WTC11 (cell line): ENCODE measurements at regions not wholly inside any gene's neighbourhood (a gene's known extent, or its start where the extent isn't known, plus 50 kb on each side); places are given as distances from the start of the nearest gene placed in this dataset.

Source experiments
- ATAC-seq: fragments of 200-7000 bp; cut with Tn5 transposase; 2 replicates; pipeline ENCODE4 v1.10.0; 2021; ENCODE audit warnings: mild to moderate bottlenecking, moderate library complexity
- CTCF ChIA-PET: fragments of 300-600 bp; sonication (Branson Sonifier 250); formaldehyde crosslinking; loops from one replicate; lab custom pipeline; 2021; ENCODE audit warnings: antibody characterized with exemption; lab: Charles Lee
- POLR2A ChIA-PET: fragments of 350-600 bp; sonication (Branson Sonifier 250); formaldehyde crosslinking; loops from one replicate; lab custom pipeline; 2021; ENCODE audit warnings: antibody characterized with exemption; lab: Charles Lee
- DNase-seq: peaks from one replicate; pipeline ENCODE4 v3.0.0; 2021; ENCODE audit warnings: low spot score
- H3K27ac Mint-ChIP-seq: 2 replicates; pipeline ENCODE4 v1.8.0; 2021; ENCODE audit warnings: mixed read lengths
- H3K27me3 Mint-ChIP-seq: 2 replicates; pipeline ENCODE4 v1.8.0; 2021; ENCODE audit warnings: low read depth, mild to moderate bottlenecking, moderate library complexity, mixed read lengths
- H3K36me3 Mint-ChIP-seq: 2 replicates; pipeline ENCODE4 v1.8.0; 2021; ENCODE audit warnings: mixed read lengths
- H3K4me1 Mint-ChIP-seq: 2 replicates; pipeline ENCODE4 v1.8.0; 2022; ENCODE audit warnings: mixed read lengths
- H3K4me3 Mint-ChIP-seq: 2 replicates; pipeline ENCODE4 v1.8.0; 2021; ENCODE audit warnings: mild to moderate bottlenecking, moderate library complexity, mixed read lengths
- H3K9me3 Mint-ChIP-seq: 2 replicates; pipeline ENCODE4 v1.8.0; 2021; ENCODE audit warnings: mixed read lengths
- CREM ChIP-seq: sonication (generic); formaldehyde crosslinking; IDR thresholded peaks from 2 replicates; pipeline ENCODE4 v1.8.1; 2022; ENCODE audit warnings: mild to moderate bottlenecking, missing genetic modification reagents, moderate library complexity
- E2F1 ChIP-seq: sonication (generic); formaldehyde crosslinking; IDR thresholded peaks from 2 replicates; pipeline ENCODE4 v1.8.0; 2022; ENCODE audit warnings: mild to moderate bottlenecking, missing genetic modification reagents
- ESRRA ChIP-seq: sonication (generic); formaldehyde crosslinking; IDR thresholded peaks from 2 replicates; pipeline ENCODE4 v1.8.1; 2022; ENCODE audit warnings: mild to moderate bottlenecking, missing genetic modification reagents, borderline replicate concordance
- MXD4 ChIP-seq: fragments of 250-450 bp; sonication (Bioruptor Pico); IDR thresholded peaks from 2 replicates; pipeline ENCODE4 v1.8.0; 2021; ENCODE audit warnings: mild to moderate bottlenecking, moderate library complexity, borderline replicate concordance
- SMAD3 ChIP-seq: sonication (generic); formaldehyde crosslinking; IDR thresholded peaks from 2 replicates; pipeline ENCODE4 v1.8.0; 2022; ENCODE audit warnings: missing genetic modification reagents, mild to moderate bottlenecking, borderline replicate concordance
- ZNF138 ChIP-seq: sonication (generic); formaldehyde crosslinking; conservative IDR thresholded peaks from 2 replicates; pipeline ENCODE4 v1.8.1; 2022; ENCODE audit warnings: mild to moderate bottlenecking, moderate library complexity, missing genetic modification reagents
- ZNF281 ChIP-seq: sonication (generic); formaldehyde crosslinking; IDR thresholded peaks from 2 replicates; pipeline ENCODE4 v1.8.0; 2023; ENCODE audit warnings: mild to moderate bottlenecking, missing genetic modification reagents
- ZNF532 ChIP-seq: fragments of 250-450 bp; sonication (Bioruptor Pico); IDR thresholded peaks from 2 replicates; pipeline ENCODE4 v1.9.0; 2021; ENCODE audit warnings: mild to moderate bottlenecking, borderline replicate concordance
- ZSCAN18 ChIP-seq: fragments of 250-450 bp; sonication (Bioruptor Pico); IDR thresholded peaks from 2 replicates; pipeline ENCODE4 v2.1.2; 2022; ENCODE audit warnings: mild to moderate bottlenecking, moderate library complexity
- TF ChIP-seq, protein P1 (sequence below): sonication (generic); formaldehyde crosslinking; IDR thresholded peaks from 2 replicates; pipeline ENCODE4 v1.8.0; 2022; ENCODE audit warnings: mild to moderate bottlenecking, missing genetic modification reagents
- TF ChIP-seq, protein P2 (sequence below): sonication (generic); formaldehyde crosslinking; IDR thresholded peaks from 2 replicates; pipeline ENCODE4 v1.8.0; 2022; ENCODE audit warnings: mild to moderate bottlenecking, missing genetic modification reagents

GRCh38 chr5:113900816-113901215, 387.3 kb downstream of the YTHDC2 start (continued):
- TF ChIP-seq ZNF281 (CRISPR knock-in tag): no peak
- TF ChIP-seq, protein P1, sequence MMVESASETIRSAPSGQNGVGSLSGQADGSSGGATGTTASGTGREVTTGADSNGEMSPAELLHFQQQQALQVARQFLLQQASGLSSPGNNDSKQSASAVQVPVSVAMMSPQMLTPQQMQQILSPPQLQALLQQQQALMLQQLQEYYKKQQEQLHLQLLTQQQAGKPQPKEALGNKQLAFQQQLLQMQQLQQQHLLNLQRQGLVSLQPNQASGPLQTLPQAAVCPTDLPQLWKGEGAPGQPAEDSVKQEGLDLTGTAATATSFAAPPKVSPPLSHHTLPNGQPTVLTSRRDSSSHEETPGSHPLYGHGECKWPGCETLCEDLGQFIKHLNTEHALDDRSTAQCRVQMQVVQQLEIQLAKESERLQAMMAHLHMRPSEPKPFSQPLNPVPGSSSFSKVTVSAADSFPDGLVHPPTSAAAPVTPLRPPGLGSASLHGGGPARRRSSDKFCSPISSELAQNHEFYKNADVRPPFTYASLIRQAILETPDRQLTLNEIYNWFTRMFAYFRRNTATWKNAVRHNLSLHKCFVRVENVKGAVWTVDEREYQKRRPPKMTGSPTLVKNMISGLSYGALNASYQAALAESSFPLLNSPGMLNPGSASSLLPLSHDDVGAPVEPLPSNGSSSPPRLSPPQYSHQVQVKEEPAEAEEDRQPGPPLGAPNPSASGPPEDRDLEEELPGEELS (CRISPR knock-in tag): no peak
- no peak for TF ChIP-seq CREM (CRISPR knock-in tag)

DNA sequence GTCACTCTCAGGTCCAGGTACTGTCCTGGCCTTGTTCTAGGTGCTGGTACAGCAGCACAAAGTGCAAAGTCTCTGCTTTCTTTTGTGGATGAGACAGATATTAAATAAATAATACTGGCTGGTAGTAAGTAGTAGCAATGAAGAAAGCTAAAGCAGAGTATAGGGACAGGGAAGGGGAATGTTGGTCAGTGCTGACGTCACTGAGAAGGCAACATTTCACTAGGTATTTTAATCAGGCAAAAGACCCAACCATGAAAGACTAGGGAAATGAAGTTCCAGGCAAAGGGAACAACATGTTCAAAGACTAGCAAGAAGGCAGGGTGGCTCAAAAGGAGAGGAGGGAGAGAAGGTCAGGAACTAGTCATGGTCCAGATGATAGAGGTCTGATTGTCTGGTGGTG, 388.2 kb downstream of the YTHDC2 start:
- 0 out of 2 replicates have a peak, but pooled peaks cover 2% of the 10 kb centered on the region for H3K4me1 Mint-ChIP-seq
- no peaks in the 10 kb centered on the region for H3K27me3 Mint-ChIP-seq
- CTCF ChIA-PET: no interaction called here
- no peak overlapping the region for H3K27ac Mint-ChIP-seq
- H3K9me3 Mint-ChIP-seq: no peaks in the 10 kb centered on the region
- H3K36me3 Mint-ChIP-seq: no peaks in the 10 kb centered on the region
- DNase-seq (no peak), ATAC-seq (no peak)
- TF ChIP-seq ZNF532 (CRISPR knock-in tag) (no peak), MXD4 (CRISPR knock-in tag) (no peak), E2F1 (CRISPR knock-in tag) (no peak), ZSCAN18 (CRISPR knock-in tag) (no peak), ZNF138 (CRISPR knock-in tag) (no peak), SMAD3 (CRISPR knock-in tag) (no peak), ESRRA (CRISPR knock-in tag) (no peak)
- TF ChIP-seq, protein P2, sequence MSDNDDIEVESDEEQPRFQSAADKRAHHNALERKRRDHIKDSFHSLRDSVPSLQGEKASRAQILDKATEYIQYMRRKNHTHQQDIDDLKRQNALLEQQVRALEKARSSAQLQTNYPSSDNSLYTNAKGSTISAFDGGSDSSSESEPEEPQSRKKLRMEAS (CRISPR knock-in tag): no peak
- TF ChIP-seq, all 79 proteins: peak for 0
- no peak overlapping the region for H3K4me3 Mint-ChIP-seq
- POLR2A ChIA-PET: no interaction called here
